Neural cell (in vitro differentiated cells): ENCODE measurements at regions not wholly inside any gene's neighbourhood (a gene's known extent, or its start where the extent isn't known, plus 50 kb on each side); places are given as distances from the start of the nearest gene placed in this dataset.

Experiments
- RAD21 ChIP-seq: fragments of 450-650 bp; conservative IDR thresholded peaks from 2 replicates; pipeline ENCODE4 v1.6.1; 2014; ENCODE audit warnings: antibody characterized with exemption, mild to moderate bottlenecking, moderate library complexity
- TF ChIP-seq, protein P1 (sequence below): fragments of 450-650 bp; IDR thresholded peaks from 2 replicates; pipeline ENCODE4 v1.5.1; 2014; ENCODE audit warnings: antibody characterized with exemption, mild to moderate bottlenecking, moderate library complexity; ENCODE audit not compliant: poor library complexity, severe bottlenecking
- TF ChIP-seq, protein P2 (sequence below): IDR thresholded peaks from 2 replicates; pipeline ENCODE4 v1.6.1; 2012; ENCODE audit warnings: borderline replicate concordance

DNA sequence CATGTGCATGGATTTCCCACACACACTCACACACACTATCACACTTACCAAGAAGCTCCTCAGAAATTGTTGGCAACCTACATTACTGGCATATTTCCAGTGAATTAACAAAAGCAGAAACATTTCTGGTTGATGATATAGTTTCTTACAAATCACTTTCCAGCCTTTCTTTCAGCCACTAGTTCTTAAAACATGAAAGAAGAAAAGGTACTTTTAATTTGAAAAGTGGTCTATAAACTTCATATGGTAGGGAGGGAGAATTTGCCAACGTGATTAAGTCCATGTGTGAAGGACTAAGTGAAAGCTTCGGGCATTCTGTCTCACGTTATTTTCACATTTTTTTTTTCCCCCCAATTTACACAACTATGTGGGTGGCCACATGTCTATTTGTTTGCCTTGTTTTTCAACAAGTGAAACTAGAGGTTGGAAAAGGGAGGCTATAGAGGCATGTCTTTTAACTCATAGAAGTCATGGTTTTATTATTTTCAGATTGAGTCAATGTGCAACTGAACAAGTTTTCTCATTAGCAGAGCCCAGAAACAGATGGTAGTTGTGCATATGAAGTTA is 832.1 kb upstream of the INTU start:
- TF ChIP-seq, protein P1, sequence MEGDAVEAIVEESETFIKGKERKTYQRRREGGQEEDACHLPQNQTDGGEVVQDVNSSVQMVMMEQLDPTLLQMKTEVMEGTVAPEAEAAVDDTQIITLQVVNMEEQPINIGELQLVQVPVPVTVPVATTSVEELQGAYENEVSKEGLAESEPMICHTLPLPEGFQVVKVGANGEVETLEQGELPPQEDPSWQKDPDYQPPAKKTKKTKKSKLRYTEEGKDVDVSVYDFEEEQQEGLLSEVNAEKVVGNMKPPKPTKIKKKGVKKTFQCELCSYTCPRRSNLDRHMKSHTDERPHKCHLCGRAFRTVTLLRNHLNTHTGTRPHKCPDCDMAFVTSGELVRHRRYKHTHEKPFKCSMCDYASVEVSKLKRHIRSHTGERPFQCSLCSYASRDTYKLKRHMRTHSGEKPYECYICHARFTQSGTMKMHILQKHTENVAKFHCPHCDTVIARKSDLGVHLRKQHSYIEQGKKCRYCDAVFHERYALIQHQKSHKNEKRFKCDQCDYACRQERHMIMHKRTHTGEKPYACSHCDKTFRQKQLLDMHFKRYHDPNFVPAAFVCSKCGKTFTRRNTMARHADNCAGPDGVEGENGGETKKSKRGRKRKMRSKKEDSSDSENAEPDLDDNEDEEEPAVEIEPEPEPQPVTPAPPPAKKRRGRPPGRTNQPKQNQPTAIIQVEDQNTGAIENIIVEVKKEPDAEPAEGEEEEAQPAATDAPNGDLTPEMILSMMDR = no peak
- no peak for TF ChIP-seq RAD21
- TF ChIP-seq, protein P2, sequence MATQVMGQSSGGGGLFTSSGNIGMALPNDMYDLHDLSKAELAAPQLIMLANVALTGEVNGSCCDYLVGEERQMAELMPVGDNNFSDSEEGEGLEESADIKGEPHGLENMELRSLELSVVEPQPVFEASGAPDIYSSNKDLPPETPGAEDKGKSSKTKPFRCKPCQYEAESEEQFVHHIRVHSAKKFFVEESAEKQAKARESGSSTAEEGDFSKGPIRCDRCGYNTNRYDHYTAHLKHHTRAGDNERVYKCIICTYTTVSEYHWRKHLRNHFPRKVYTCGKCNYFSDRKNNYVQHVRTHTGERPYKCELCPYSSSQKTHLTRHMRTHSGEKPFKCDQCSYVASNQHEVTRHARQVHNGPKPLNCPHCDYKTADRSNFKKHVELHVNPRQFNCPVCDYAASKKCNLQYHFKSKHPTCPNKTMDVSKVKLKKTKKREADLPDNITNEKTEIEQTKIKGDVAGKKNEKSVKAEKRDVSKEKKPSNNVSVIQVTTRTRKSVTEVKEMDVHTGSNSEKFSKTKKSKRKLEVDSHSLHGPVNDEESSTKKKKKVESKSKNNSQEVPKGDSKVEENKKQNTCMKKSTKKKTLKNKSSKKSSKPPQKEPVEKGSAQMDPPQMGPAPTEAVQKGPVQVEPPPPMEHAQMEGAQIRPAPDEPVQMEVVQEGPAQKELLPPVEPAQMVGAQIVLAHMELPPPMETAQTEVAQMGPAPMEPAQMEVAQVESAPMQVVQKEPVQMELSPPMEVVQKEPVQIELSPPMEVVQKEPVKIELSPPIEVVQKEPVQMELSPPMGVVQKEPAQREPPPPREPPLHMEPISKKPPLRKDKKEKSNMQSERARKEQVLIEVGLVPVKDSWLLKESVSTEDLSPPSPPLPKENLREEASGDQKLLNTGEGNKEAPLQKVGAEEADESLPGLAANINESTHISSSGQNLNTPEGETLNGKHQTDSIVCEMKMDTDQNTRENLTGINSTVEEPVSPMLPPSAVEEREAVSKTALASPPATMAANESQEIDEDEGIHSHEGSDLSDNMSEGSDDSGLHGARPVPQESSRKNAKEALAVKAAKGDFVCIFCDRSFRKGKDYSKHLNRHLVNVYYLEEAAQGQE = no peak
